Neural cell (in vitro differentiated cells): ENCODE measurements at regions not wholly inside any gene's neighbourhood (a gene's known extent, or its start where the extent isn't known, plus 50 kb on each side); places are given as distances from the start of the nearest gene placed in this dataset.

Experiments used
- H2AFZ ChIP-seq: fragments of 200-600, 300-800 bp; sonication (generic), shearing (Covaris generic); 2 replicates; pipeline ENCODE4 v1.6.0; 2014; ENCODE audit warnings: low read depth, mild to moderate bottlenecking, antibody characterized with exemption, low read length, moderate library complexity
- H3F3A ChIP-seq: fragments of 200-600 bp; shearing (Covaris generic); 2 replicates; pipeline ENCODE4 v1.6.1; 2016; ENCODE audit warnings: mild to moderate bottlenecking, moderate library complexity, mixed read lengths, antibody characterized with exemption, low read length; ENCODE audit not compliant: insufficient read depth, poor library complexity, severe bottlenecking
- H3K27ac ChIP-seq: fragments of 200-600, 300-800 bp; sonication (generic), shearing (Covaris generic); 2 replicates; pipeline ENCODE4 v1.5.1; 2014; ENCODE audit warnings: mild to moderate bottlenecking, low read length, moderate library complexity
- H3K27me3 ChIP-seq: fragments of 300-800, 200-600 bp; sonication (generic), shearing (Covaris generic); 2 replicates; pipeline ENCODE4 v1.6.0; 2014; ENCODE audit warnings: mild to moderate bottlenecking, low read depth, low read length, moderate library complexity; ENCODE audit not compliant: insufficient read depth
- H3K36me3 ChIP-seq: fragments of 300-800, 200-600 bp; sonication (generic), shearing (Covaris generic); 2 replicates; pipeline ENCODE4 v1.5.1; 2014; ENCODE audit warnings: mild to moderate bottlenecking, antibody characterized with exemption, low read length, moderate library complexity; ENCODE audit not compliant: insufficient read depth
- H3K4me2 ChIP-seq: fragments of 300-800, 200-600 bp; sonication (generic), shearing (Covaris generic); 2 replicates; pipeline ENCODE4 v1.6.0; 2014; ENCODE audit warnings: mild to moderate bottlenecking, low read length
- H3K4me3 ChIP-seq: fragments of 300-800, 200-600 bp; sonication (generic), shearing (Covaris generic); 2 replicates; pipeline ENCODE4 v1.5.1; 2014; ENCODE audit warnings: mild to moderate bottlenecking, low read length, moderate library complexity
- H3K79me2 ChIP-seq: fragments of 200-600 bp; shearing (Covaris generic); replicated peaks from 2 replicates; pipeline ENCODE4 v1.6.0; 2014; ENCODE audit warnings: mild to moderate bottlenecking, low read length, moderate library complexity; ENCODE audit not compliant: insufficient read depth
- H3K9ac ChIP-seq: fragments of 300-800, 200-600 bp; sonication (generic), shearing (Covaris generic); 2 replicates; pipeline ENCODE4 v1.6.1; 2016; ENCODE audit warnings: mild to moderate bottlenecking, low read length, mixed read lengths
- H3K9me2 ChIP-seq: fragments of 200-600 bp; shearing (Covaris generic); 2 replicates; pipeline ENCODE4 v1.6.1; 2016; ENCODE audit warnings: mild to moderate bottlenecking, low read length, mixed read lengths; ENCODE audit not compliant: insufficient read depth
- H3K9me3 ChIP-seq: fragments of 200-600, 300-800 bp; sonication (generic), shearing (Covaris generic); 2 replicates; pipeline ENCODE4 v1.6.1; 2016; ENCODE audit warnings: mild to moderate bottlenecking, mixed run types, low read length, moderate library complexity, mixed read lengths
- H4K20me1 ChIP-seq: fragments of 200-600 bp; shearing (Covaris generic); 2 replicates; pipeline ENCODE4 v1.6.1; 2016; ENCODE audit warnings: mild to moderate bottlenecking, mixed run types; ENCODE audit not compliant: insufficient read depth
- CTCF ChIP-seq: fragments of 450-650 bp; IDR thresholded peaks from 2 replicates; pipeline ENCODE4 v1.5.1; 2014; ENCODE audit warnings: antibody characterized with exemption, mild to moderate bottlenecking, moderate library complexity; ENCODE audit not compliant: poor library complexity, severe bottlenecking
- EP300 ChIP-seq: fragments of 450-650 bp; conservative IDR thresholded peaks from 2 replicates; pipeline ENCODE4 v1.6.1; 2014; ENCODE audit warnings: antibody characterized with exemption, mild to moderate bottlenecking, moderate library complexity; ENCODE audit not compliant: poor library complexity, severe bottlenecking
- EZH2 ChIP-seq: fragments of 200-600, 300-800 bp; shearing (Covaris generic), sonication (generic); IDR thresholded peaks from 2 replicates; pipeline ENCODE4 v1.6.1; 2014; ENCODE audit warnings: antibody characterized with exemption, low read length, borderline replicate concordance, mild to moderate bottlenecking; ENCODE audit not compliant: insufficient read depth, poor library complexity, severe bottlenecking
- MXI1 ChIP-seq: fragments of 450-650 bp; conservative IDR thresholded peaks from 2 replicates; pipeline ENCODE4 v1.6.1; 2014; ENCODE audit warnings: antibody characterized with exemption, mild to moderate bottlenecking; ENCODE audit not compliant: poor library complexity, severe bottlenecking
- POLR2AphosphoS5 ChIP-seq: IDR thresholded peaks from 2 replicates; pipeline ENCODE4 v1.6.1; 2012
- RAD21 ChIP-seq: fragments of 450-650 bp; conservative IDR thresholded peaks from 2 replicates; pipeline ENCODE4 v1.6.1; 2014; ENCODE audit warnings: antibody characterized with exemption, mild to moderate bottlenecking, moderate library complexity
- REST ChIP-seq: IDR thresholded peaks from 2 replicates; pipeline ENCODE4 v1.6.1; 2012; ENCODE audit warnings: borderline replicate concordance
- SMC3 ChIP-seq: fragments of 450-650 bp; conservative IDR thresholded peaks from 2 replicates; pipeline ENCODE4 v1.6.1; 2014; ENCODE audit warnings: antibody characterized with exemption, mild to moderate bottlenecking, moderate library complexity; ENCODE audit not compliant: poor library complexity
- TAF1 ChIP-seq: IDR thresholded peaks from 2 replicates; pipeline ENCODE4 v1.6.1; 2012; ENCODE audit warnings: low read depth

- Histone ChIP-seq H3K9ac (no peak overlapping the region), H3F3A (no peaks in the 10 kb centered on the region), H3K9me2 (no peaks in the 10 kb centered on the region), H3K9me3 (no peaks in the 10 kb centered on the region), H2AFZ (no peak overlapping the region), H3K4me2 (no peak overlapping the region), H3K79me2 (no peaks in the 10 kb centered on the region), H4K20me1 (no peaks in the 10 kb centered on the region), H3K27ac (no peak overlapping the region), H3K4me3 (no peak overlapping the region), H3K27me3 (no peaks in the 10 kb centered on the region), H3K36me3 (no peaks in the 10 kb centered on the region)
- TF ChIP-seq TAF1 (no peak), EP300 (no peak), CTCF (no peak), POLR2AphosphoS5 (no peak), EZH2 (no peak), REST (no peak), RAD21 (no peak), SMC3 (no peak), MXI1 (no peak)
Observed at GRCh38 chr13:90447734-90448101, 899.8 kb upstream of the MIR17HG start.

GRCh38 chr13:90448466-90449037 is 898.9 kb upstream of the MIR17HG start:
- no peak overlapping the region for H3K9ac ChIP-seq
- no peaks in the 10 kb centered on the region for H3K9me3 ChIP-seq
- no peaks in the 10 kb centered on the region for H3K36me3 ChIP-seq
- no peak overlapping the region for H3K4me3 ChIP-seq
- no peak overlapping the region for H3K4me2 ChIP-seq
- H2AFZ ChIP-seq = no peak overlapping the region
- no peaks in the 10 kb centered on the region for H3K9me2 ChIP-seq
- TF ChIP-seq REST = no peak
- TF ChIP-seq SMC3 = no peak
- TF ChIP-seq CTCF = no peak
- no peak for TF ChIP-seq MXI1
- no peak for TF ChIP-seq RAD21
- no peak for TF ChIP-seq EZH2
- no peak for TF ChIP-seq POLR2AphosphoS5
- no peak for TF ChIP-seq TAF1
- no peak for TF ChIP-seq EP300
- H3K27ac ChIP-seq = no peak overlapping the region
- no peaks in the 10 kb centered on the region for H3F3A ChIP-seq
- no peaks in the 10 kb centered on the region for H3K27me3 ChIP-seq
- H4K20me1 ChIP-seq = no peaks in the 10 kb centered on the region
- no peaks in the 10 kb centered on the region for H3K79me2 ChIP-seq
